ENCODE measurements at regions not wholly inside any gene's neighbourhood (a gene's known extent, or its start where the extent isn't known, plus 50 kb on each side); places are given as distances from the start of the nearest gene placed in this dataset.

DNA sequence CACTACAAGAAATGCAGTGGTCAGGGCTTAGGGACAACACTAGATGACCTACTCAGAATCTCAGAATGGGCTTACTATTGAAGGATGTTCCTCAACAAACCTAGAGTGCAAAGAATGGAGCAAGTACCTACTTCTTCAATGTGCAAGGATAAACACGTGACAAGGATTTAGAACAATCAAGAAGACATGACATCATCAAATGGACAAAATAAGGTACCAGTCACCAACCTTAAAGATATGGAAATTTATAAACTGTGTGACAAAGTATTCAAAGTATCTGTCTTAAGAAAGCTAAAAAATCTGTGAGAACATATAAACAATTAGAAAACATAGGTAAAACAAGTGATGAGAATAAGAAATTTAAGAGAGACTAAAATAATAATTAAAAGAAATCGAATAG, 656.1 kb downstream of the ZWINT start:
- no peak for DNase-seq (ENCODE audit: low spot score in 2 of 2)
- H3K27ac ChIP-seq, result no peak overlapping the region
- H3K9me3 ChIP-seq, result no peaks in the 10 kb centered on the region
- H3K27me3 ChIP-seq, result no peaks in the 10 kb centered on the region
- H3K36me3 ChIP-seq, result no peaks in the 10 kb centered on the region
- no peaks in the 10 kb centered on the region for H3K4me1 ChIP-seq
- TF ChIP-seq POLR2A (IDR thresholded peaks at IDR 0.05) (no peak), EP300 (IDR thresholded peaks at IDR 0.05) (no peak)
- TF ChIP-seq, protein P1, sequence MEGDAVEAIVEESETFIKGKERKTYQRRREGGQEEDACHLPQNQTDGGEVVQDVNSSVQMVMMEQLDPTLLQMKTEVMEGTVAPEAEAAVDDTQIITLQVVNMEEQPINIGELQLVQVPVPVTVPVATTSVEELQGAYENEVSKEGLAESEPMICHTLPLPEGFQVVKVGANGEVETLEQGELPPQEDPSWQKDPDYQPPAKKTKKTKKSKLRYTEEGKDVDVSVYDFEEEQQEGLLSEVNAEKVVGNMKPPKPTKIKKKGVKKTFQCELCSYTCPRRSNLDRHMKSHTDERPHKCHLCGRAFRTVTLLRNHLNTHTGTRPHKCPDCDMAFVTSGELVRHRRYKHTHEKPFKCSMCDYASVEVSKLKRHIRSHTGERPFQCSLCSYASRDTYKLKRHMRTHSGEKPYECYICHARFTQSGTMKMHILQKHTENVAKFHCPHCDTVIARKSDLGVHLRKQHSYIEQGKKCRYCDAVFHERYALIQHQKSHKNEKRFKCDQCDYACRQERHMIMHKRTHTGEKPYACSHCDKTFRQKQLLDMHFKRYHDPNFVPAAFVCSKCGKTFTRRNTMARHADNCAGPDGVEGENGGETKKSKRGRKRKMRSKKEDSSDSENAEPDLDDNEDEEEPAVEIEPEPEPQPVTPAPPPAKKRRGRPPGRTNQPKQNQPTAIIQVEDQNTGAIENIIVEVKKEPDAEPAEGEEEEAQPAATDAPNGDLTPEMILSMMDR (IDR thresholded peaks at IDR 0.05), result no peak
- WGBS, 2 donors, result 89 to 92% methylated on average over 2 of the region's 2 CpGs
- no peak overlapping the region for H3K4me3 ChIP-seq

DNA sequence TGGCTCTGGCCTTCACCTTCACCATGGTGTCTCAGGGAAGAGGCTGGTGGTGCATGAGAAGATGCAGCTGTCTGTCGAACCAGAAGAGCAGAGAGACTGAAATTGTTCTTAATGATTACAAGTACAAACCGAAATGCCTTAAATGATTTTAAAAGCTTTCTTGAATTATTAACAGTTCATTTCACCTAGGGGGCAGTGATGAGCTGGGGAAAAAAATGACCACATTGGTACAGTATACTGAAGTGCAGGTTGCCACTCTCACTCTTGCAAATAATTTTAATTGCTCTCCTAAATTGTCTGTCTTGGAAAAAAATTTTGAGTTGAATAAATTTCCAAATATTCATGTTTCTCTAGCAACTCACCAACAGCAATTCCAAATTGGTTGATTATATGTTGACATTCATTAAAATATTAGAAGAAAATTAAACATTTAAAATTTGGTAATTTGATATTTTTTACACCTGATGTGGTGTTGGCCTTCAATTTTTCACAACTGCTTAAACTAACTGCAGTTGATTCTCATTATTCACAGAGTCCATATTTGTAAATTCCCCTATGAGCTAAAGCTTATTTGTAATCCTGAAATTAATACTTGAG, 692.6 kb downstream of the ZWINT start:
- WGBS, 2 donors, result 61 to 71% methylated on average over 2 of the region's 2 CpGs
- Histone ChIP-seq H3K4me1 (no peaks in the 10 kb centered on the region), H3K27me3 (no peaks in the 10 kb centered on the region), H3K9me3 (no peaks in the 10 kb centered on the region), H3K27ac (no peak overlapping the region), H3K4me3 (no peak overlapping the region), H3K36me3 (no peaks in the 10 kb centered on the region)
- no peak for DNase-seq (ENCODE audit: low spot score in 2 of 2)
- TF ChIP-seq EP300 (IDR thresholded peaks at IDR 0.05) (no peak), POLR2A (IDR thresholded peaks at IDR 0.05) (no peak)
- TF ChIP-seq, protein P1 (IDR thresholded peaks at IDR 0.05), result no peak

DNA sequence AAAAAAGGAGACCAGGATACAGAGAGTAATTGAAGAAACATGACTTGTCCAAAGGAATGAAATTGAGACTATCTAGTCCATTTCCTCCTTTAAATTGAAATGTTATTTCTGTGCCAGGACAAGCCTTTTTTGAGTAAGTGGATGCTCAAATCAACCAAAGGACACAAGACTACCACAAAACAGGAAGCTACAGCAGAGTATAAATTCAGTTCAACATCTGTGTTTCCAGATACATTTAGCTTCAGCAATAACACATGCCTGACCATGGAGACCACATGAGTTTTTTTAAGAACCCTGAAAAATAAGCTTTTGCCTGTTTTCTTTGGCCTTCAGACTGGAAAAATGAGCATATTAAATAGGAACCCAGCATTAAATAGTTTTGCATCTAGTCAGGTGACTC, 707.5 kb downstream of the ZWINT start:
- Histone ChIP-seq H3K4me3 (no peak overlapping the region), H3K36me3 (no peaks in the 10 kb centered on the region), H3K27ac (no peak overlapping the region), H3K9me3 (no peaks in the 10 kb centered on the region), H3K27me3 (no peaks in the 10 kb centered on the region), H3K4me1 (no peaks in the 10 kb centered on the region)
- TF ChIP-seq EP300 (IDR thresholded peaks at IDR 0.05), result no peak
- TF ChIP-seq, protein P1 (IDR thresholded peaks at IDR 0.05), result no peak
- no peak for DNase-seq (ENCODE audit: low spot score in 2 of 2)

DNA sequence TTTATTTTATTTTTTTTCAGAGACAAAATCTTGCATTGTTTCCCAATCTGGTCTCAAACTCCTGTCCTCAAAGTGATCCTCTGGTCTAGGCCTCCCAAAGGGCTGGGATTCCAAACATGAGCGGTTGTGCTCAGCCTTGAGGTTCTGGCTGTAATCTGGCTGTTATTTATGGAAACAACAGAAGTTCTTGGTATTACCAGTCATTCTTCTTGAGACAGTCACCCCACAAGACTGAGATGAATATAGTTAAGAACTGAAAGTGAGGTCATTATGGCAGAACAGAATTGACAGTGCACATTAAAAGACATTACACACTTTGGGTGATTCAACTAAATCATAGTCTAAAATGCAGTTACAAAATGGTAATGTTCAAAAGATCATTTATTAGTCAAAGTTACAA, 719.5 kb downstream of the ZWINT start:
- WGBS, 2 donors, result 90 to 96% methylated on average over 1 of the region's 1 CpG
- DNase-seq (ENCODE audit: low spot score in 2 of 2), result no peak

DNA sequence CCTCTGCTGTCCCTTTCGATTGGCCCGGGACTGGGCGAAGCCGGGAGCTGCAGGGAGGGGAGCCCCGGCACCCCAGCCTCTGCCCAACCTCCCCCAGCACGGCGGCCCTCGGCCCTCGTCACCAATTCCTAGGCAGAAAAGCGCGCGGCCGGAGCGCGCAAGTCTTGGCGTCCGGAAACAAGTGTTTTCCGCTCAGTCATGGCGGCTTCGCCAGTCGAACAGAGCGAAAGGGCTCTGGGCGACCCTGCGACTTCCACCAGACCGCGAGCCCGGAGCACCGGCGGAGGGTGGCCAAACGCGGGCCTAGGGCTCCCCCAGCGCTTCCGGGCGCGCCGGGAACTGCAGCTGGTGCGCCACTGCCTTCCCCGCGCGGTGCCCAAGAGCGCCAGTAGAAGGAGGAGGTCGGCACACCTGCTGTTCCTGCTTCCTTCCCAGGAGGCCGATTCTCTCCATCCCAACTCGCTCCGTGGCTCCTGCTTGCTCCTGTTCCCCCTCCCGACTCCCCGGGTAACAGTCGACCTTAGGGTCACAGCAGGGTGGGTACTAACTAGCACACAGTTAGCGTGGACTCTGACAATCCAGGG, 729.9 kb downstream of the ZWINT start:
- DNase-seq (ENCODE audit: low spot score in 2 of 2), result no peak
- TF ChIP-seq EP300 (IDR thresholded peaks at IDR 0.05) (no peak), POLR2A (IDR thresholded peaks at IDR 0.05) (no peak)
- TF ChIP-seq, protein P1 (IDR thresholded peaks at IDR 0.05), result peak; percentile 42 to 82 (median 49)
- Histone ChIP-seq H3K36me3 (no peaks in the 10 kb centered on the region), H3K27ac (peak overlapping the region in 1 of 4 donors; percentile 67), H3K4me1 (peaks cover 0 to 34% (median 0%) of the 10 kb centered on the region in 4 donors), H3K9me3 (no peaks in the 10 kb centered on the region), H3K27me3 (peaks cover 0 to 24% of the 10 kb centered on the region in 2 donors), H3K4me3 (peak overlapping the region; percentile 30 to 70 (median 52))
- 1 to 5% methylated on average over 33 to 41 of the region's 49 CpGs for WGBS, 2 donors

More for the DNA sequence above, 719.5 kb downstream of the ZWINT start:
- Histone ChIP-seq H3K36me3 (no peaks in the 10 kb centered on the region), H3K4me3 (no peak overlapping the region), H3K9me3 (no peaks in the 10 kb centered on the region), H3K4me1 (no peaks in the 10 kb centered on the region), H3K27me3 (no peaks in the 10 kb centered on the region), H3K27ac (no peak overlapping the region)
- TF ChIP-seq, protein P1 (IDR thresholded peaks at IDR 0.05), result no peak
- TF ChIP-seq POLR2A (IDR thresholded peaks at IDR 0.05) (no peak), EP300 (IDR thresholded peaks at IDR 0.05) (no peak)

Measured in tibial nerve (tissue), 4 donors.